GM18517 (cell line): ENCODE measurements at regions not wholly inside any gene's neighbourhood (a gene's known extent, or its start where the extent isn't known, plus 50 kb on each side); places are given as distances from the start of the nearest gene placed in this dataset.
"Not testable (repeated sequence)": the region's sequence is repeated elsewhere in the genome, so short reads cannot be mapped to it uniquely, and the experiment has no call there.

ENCODE experiments used
- ATAC-seq: cut with Tn5 transposase; IDR thresholded peaks from one replicate; pipeline ENCODE4 v1.9.1; 2021; ENCODE audit warnings: mild to moderate bottlenecking, moderate library complexity; ENCODE audit not compliant: unreplicated experiment

DNA sequence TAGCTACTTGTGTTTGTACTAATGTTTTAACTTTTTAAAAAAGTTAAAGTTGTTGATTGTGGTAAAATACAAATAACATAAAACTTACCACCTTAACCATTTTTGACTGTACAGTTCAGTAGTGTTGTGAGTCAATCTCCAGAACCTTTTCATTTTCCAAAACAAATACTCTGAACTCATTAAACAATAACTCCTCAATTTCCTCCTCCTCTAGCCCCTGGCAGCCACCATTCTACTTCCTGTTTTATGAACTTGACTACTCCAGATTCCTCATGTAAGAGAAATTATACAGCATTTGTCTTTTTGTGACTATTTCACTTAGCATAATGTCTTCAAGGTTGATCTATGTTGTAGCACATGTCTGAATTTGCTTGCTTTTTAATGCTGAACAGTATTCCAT, 299.1 kb upstream of the AMIGO2 start:
- no peak for ATAC-seq

DNA sequence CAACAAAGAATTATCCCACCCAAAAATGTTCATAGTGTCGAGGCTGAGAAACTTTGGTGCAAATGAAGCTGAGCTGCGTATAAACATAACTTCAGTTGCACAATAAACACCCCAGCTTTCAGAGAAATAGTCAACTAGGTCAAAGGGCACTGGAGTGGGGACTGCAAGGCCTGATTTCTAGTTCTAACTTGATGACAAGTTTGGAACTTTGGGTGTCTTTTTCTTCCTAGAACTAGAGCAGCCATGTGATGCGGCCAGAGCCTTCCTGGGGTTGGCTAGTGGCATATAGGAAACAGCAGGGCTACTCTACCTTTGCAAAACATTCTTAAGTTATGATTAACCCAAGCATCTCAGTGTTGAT, 298.4 kb upstream of the AMIGO2 start:
- no peak for ATAC-seq

DNA sequence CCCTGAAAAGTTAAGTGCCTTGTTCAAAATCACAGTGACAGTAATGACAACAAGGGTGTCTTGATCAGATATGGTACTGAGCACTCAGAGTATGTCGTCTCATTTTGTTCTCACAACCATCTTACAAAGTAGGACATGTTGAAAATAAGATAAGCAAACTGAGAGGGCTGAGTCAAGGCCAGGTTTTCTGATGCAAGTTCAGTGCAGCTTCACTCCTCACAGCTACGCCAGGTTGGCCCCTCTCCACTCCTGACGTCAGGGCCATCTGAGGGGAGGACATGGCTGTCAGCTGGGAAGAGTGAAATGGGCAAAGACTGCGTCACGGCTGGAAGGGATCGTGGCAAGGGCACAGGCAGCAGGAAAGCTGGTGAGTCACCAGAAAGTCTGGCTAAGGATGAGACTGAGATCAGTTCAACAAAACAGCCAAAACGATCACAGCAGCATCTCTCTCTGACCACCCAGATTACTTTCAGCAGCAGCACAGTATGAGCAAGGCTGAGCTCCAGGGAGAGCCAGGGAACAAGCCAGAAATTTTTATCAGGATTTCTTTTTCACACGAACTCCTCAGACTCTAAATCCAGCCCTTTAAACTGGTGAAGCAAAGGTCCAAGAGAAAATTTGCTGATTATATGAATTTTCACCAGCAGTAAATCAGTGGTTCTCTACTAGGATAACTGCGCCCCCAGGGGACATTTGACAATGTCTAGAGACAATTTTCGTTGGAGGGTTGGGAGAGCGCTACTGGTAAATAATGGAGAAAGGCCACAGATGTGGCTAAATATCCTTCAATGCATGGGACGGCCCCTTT, 297.9 kb upstream of the AMIGO2 start:
- ATAC-seq: no peak

DNA sequence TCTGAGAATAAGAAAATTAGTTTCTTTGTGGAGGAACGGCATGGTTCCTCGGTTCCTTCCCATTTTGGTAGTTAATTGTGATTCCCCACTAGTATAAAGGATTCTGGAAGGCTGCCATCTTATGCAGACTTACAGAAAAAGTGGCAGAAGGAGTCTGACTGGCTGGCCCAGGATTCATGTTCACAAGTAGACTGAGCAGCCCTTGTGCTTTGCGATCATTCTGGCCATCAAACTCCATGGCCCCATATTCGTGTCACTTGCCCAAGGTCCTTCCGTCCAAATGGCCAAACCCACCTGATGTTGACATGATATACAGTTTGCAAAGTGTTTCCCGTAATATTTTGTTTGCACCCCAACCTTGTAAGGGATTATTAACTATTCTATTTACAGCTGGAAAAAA, 297.2 kb upstream of the AMIGO2 start:
- ATAC-seq: no peak

DNA sequence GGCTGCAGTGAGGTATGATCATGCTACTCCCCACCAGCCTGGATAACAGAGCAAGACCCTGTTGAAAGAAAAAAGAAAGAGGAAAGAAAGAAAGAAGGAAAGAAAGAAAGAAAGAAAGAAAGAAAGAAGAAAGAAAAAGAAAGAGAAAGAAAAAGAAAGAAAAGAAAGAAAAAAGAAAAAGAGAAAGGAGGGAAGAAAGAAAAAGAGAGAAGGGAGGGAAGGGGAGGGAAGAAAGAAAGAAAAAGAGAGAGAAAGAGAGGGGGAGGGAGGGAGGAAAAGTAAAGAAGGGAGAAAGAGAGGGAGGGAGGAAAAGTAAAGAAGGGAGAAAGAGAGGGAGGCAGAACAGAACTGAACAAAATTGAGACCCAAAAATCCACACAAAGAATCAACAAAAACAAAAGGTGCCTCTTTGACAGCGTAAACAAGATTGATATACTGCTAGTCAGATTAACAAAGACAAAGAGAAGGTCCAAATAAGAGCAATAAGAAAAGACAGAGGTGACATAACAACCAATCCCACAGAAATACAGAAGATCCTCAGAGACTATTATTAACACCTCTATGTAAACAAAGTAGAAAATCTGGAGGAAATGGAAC, 293.9 kb upstream of the AMIGO2 start:
- ATAC-seq: no peak

DNA sequence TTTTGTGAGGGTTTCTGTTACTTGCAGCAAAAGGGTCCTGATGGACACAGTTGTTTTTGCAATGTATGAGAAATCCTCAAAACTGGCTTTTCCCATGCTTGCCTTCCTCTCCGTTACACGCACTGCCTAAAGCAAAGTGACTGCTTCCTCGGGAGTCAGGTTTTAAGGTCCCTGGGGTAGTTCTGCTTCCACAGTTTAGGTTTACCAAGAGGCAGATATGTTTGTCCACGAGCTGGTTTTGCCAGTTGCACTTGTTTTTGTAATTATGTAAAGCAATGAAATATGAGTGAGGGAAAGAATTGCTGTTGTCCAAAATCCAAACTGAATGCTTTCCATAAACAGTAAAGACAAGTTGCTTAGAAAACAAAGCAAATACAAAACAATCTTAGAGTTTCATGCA, 290.7 kb upstream of the AMIGO2 start:
- no peak for ATAC-seq

DNA sequence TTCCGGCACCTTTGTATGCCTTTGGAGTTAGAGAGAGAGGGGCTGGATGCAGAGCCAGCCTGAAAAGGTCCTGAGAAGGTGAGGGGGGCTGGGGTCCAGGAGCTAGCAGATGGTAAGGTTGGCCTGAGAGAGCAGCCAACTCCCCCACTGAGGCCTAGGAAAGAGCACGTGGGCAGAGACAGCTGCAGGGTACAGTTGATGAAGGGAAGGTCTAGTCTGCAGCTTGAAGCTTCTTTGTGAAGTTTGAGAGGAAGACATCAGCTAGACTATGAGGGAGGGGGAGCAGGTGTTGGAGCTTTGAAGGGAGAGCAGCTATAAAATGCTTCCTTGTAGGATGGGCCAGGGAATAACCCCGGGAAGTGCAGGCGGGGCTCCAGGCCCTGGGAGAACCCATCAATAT, 289.3 kb upstream of the AMIGO2 start:
- no peak for ATAC-seq

DNA sequence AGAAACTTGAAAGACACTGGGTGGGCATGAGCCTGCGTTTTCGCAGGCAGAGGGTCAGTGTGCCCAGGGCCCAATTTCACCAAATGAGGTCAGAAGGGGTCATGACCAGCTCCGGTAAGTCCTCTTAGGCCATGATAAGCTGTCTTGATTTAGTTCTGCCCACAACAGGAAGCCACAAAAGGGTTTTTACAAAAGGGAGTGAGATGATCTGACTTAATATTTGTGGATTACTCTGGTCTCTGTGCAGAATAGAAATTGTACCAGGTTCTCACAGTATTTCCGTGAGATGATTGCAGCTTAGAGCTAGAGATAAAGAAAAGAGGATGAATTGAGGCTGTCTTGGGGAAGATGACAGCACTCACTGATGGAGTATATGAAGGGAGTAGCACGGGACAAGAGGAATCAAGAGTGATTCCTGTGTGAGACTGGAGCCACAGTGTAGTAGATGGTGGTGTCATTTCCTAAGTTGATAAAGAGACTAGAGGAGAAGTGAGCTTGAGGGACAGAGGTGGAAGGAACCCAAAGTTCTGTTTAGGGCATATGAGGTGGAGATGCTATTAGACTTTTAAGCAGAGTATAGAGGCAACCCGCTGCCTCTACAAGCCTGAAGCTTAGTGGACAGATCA, 288.3 kb upstream of the AMIGO2 start:
- ATAC-seq: no peak

DNA sequence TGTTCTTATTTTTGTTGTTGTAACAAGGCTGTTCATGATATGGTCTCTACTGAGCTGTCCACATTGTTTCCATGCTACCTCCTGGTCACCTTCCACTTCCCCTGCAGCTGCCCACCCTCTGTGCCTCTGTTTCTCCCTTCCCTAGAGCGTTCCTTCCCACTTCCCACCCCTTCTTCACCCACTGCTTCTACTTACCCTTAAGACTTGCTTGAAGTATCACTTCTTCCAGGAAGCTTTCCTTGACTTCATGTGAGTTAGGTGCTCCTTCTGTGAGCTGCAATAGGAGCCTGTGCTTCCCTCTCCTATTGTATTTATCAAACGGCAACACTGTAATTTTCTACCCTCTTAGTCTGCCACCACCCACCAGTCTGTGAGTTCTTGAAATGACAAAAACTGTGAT, 286.8 kb upstream of the AMIGO2 start:
- no peak for ATAC-seq

DNA sequence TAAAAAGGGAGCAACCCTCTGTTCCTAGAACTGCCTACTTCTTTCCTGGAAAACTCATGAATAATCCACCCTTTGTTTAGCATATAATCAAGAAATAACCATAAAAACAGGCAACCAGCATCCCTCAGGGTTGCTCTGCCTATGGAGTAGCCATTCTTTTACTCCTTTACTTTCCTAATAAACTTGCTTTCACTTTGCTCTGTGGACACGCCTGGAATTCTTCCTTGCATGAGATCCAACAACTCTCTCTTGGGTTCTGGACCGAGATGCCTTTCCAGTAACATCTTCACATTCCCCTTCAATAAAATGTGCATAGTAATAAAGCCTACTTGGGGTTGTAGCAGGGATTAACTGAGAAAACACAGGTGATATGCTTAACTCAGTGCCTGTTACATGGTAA, 286.4 kb upstream of the AMIGO2 start:
- no peak for ATAC-seq

DNA sequence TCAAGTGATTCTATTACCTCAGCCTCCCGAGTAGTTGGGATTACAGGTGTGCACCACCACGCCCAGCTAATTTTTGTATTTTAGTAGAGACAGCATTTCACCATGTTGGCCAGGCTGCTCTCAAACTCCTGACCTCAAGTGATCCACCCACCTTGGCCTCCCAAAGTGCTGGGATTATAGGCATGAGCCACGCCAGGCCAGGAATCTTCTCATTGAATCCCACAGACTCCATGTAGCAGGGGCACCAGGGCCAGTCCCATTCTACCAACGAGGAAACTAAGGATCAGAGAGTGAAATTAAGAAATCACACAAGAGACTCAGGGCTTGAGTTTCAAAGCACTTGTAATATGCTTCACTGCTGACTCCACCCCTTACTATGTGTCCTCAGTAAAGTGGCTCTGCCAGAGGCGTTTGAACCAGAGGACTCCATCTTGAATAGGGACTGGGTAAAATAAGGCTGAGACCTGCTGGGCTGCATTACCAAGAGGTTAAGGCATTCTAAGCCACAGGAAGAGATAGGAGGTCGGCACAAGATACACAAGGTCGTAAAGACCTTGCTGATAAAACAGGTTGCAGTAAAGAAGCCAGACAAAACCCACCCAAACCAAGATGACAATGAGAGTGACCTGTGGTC, 285.8 kb upstream of the AMIGO2 start:
- not testable (repeated sequence) for ATAC-seq

DNA sequence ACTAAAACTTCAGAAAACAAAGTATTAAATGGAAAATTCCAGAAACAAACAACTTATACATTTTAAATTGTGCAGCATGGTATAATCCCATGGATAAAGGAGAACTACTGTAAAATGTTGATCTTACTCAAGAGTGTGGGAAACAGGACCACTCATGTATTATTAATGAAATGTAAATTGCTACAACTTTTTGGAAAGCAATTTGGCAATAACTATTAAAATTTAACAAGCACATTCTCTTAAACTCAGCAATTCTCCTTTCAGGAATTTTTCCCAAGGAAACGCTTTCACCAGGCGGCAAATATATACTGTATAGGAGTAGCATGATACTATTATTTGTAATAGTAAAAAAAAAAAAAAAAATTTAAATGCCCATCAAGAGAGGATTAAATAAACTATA, 284.5 kb upstream of the AMIGO2 start:
- no peak for ATAC-seq

DNA sequence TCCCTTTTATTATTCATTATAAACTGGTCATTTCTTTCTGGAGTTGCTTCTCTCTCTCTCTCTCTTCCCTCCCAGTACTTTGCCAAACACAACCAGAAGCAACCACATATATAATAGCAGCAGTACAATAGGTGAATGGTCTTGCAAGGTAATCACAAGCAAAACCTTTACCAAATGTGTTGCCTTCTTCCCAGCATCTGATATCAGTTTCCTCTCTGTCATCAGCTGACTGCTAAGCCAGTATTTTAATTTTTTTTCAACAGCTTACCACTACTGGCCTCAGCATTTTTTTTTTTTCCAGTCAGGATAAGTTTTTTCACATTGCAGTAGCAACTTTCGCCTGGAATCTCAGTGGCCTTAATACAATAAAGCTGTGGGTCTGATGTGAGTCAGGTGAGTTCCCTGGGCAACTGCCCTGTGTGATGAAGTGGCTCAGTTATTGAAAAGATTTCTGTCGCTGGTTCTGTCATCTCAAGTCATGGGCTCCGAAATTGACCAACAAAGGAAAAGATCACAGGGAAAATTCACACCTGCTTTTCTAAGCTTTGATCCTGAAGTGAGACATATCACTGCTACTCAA, 282.5 kb upstream of the AMIGO2 start:
- no peak for ATAC-seq

DNA sequence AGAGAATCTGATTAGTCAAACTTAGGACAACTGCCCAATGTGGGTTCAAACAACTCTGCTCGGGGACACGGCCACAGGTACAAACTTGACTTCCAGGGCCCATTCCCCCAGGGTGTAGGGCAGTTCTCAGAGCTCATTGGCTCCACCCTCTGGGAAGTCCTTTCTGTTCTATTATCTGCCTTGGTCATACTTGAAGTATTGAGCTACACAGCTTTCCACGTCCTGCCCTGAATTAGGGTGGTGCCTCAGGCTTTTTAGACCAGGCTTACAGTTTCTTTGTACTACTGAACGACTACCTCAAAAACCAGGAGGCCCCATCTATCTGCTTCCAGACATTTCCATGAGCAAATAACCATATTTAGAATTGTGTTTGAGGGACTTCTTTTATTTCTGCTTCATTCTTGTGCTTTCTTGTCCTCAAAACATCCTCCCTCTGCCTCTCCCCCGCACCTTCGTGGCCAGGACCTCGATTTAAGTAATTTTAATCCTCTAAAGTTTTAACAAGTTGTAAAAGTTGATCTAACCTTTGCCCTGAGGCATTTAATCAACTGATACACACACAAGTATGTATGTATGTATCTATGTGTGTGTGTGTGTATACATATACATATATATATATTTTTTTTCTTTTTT, 281.7 kb upstream of the AMIGO2 start:
- peak; percentile 85 for ATAC-seq

DNA sequence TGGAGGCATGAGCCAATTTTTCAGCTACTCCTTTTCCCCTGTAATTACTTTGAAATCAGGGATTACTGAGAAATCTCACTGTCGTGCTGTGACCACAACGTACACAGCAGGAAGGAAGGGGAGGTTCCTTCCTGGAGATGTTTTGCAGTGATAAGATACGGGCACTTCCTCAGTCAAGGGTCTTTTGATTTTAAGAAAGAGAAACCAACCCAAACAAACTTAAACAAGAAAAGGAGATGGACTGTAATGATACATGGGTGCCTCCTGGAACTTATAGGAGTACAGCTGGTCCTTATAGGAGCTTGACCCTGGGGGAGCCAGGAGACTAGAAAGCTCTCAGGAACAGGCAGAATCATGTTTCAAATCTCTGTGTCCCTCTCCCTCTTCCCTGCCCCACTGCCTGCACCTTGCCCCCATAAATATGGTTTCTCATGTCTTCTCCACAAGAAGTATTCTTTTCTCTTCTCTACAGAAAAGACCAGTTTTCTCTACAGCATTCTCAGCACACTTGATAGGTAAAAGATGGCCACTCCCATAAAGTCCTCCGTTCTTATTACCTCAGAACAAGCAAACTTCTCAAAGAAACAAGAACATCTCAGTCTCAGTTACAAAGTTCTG, 281.1 kb upstream of the AMIGO2 start:
- peak; percentile 20 for ATAC-seq

DNA sequence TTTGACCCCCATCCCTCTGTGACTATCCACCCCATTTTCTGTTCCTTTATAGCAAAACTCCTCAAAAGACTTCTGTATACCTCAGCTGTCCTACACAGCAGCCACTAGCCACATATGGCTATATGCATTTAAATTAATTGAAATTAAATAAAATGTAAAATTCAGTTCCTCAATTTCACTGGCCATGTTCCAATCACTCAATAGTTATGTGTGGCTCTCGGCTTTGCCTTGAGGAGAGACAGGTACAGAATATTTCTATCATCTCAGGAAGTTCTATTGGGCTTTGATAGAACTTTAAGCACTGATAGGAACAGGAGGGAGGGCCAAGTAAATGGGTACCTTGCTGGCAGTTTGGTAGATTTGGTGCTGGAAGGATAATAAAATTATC, 280.3 kb upstream of the AMIGO2 start:
- ATAC-seq: no peak

DNA sequence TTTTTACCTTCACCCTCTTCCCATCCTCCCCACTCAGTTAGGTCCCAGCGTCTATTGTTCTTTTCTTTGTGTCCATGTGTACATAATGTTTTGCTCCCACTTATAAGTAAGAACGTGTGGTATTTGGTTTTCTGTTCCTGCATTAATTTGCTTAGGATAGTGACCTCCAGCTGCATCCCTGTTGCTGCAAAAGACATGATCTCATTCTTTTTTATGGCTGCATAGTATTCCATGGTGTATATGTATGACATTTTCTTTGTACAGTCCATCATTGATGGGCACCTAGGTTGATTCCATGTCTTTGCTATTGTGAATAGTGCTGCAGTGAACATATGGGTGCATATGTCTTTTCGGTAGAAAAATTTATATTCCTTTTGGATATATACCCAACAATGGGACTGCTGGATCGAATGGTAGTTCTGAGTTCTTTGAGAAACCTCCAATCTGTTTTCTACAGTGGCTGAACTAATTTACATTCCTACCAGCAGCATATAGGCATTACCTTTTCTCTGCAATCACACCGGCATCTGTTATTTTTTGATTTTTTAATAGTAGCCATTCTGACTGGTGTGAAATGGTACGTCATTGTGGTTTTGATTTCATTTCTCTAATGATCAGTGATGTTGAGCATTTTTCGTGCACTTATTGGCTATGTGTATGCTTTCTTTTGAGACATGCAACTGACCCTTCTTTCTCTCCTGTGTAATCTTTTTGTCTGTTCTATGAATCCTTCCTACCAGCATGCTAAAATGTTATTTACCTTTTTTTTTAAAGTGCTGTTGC, 279.7 kb upstream of the AMIGO2 start:
- no peak for ATAC-seq

DNA sequence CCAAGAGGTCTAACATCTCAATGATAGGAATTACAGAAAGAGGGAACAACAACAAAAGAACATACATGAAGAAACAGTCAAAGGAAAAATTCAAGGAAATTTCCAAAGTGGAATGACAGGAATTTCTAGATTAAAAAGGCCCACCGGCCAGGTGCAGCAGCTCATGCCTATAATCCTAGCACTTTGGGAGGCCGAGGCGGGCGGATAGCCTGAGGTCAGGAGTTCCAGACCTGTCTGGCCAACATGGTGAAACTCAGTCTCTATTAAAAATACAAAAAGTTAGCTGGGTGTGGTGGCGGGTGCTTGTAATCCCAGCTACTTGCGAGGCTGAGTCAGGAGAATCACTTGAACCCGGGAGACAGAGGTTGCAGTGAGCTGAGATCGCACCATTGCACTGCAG, 277.2 kb upstream of the AMIGO2 start:
- ATAC-seq: not testable (repeated sequence)

DNA sequence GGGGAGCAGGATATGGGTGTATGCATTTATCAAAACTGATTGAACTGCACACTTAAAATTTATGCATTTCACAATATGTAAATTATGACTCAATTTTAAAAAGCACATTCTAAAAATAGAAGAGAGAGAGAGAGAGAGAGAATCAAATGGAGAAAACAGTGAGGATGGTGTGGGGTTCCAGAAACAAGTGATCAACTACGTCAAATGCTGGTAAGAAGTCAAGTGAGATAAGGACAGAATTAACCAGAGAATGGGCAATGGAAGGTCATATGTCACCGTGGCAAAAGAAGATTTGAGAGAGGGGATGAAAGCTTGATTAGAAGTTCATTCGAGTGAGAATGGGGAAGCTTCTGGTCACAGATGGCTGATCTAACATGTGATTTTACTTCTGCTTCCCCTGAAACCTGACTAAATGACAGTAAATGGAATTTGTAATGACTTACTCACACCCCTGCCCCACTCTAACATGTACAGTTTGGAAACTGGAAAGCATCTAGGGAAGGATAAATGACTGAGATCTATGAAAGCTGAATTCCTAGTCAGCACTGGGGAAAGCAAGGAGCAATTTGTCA, 276.5 kb upstream of the AMIGO2 start:
- peak; percentile 69 for ATAC-seq

DNA sequence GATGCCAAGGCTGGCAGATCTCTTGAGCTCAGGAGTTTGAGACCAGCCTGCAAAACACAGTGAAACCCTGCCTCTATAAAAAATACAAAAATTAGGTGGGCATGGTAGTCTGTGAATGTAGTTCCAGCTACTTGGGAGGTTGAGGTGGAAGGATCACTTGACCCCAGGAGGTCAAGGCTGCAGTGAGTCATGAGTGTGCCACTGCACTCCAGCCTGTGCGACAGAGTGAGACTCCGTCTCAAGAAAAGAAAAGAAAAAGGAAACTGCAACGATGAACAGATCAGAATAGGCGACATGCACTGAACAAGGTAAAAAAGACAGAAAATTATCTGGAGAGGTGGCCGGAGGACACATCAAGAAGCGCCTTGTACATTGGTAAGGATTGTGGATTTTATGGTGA, 273.7 kb upstream of the AMIGO2 start:
- ATAC-seq: no peak
